ENCODE measurements at regions not wholly inside any gene's neighbourhood (a gene's known extent, or its start where the extent isn't known, plus 50 kb on each side); places are given as distances from the start of the nearest gene placed in this dataset.
"Not testable (repeated sequence)": the region's sequence is repeated elsewhere in the genome, so short reads cannot be mapped to it uniquely, and the experiment has no call there.

GRCh38 chr3:22704571-22705354, 498.4 kb upstream of the UBE2E2 start:
- intact Hi-C loops (cut with DNase I, micrococcal nuclease): no loop called here
- H3K4me1 ChIP-seq (ENCODE audit: insufficient read depth, low read length): no peaks in the 10 kb centered on the region
- no peak overlapping the region for H3K27ac ChIP-seq (ENCODE audit: low read depth in 1 of 2, low read length in 2 of 2)

GRCh38 chr3:22706922-22707321, 496.2 kb upstream of the UBE2E2 start:
- ATAC-seq (ENCODE audit: poor library complexity); DNase-seq; H3K27ac ChIP-seq (ENCODE audit: low read depth in 1 of 2, low read length in 2 of 2); H3K36me3 Mint-ChIP-seq (ENCODE audit: low read depth); H3K27ac Mint-ChIP-seq; H3K27me3 Mint-ChIP-seq; H3K27me3 ChIP-seq (ENCODE audit: control insufficient read depth in 1 of 2, insufficient read depth in 2 of 2, low read length in 2 of 2); H3K36me3 ChIP-seq (ENCODE audit: insufficient read depth, low read length); intact Hi-C loops (cut with DNase I, micrococcal nuclease); H3K4me3 Mint-ChIP-seq; CTCF ChIA-PET; POLR2A ChIA-PET; H3K4me3 ChIP-seq (ENCODE audit: low read length); H3K9me3 Mint-ChIP-seq; H3K4me1 Mint-ChIP-seq (ENCODE audit: low read depth); H3K4me1 ChIP-seq (ENCODE audit: insufficient read depth, low read length): not testable (repeated sequence)
- H3K9me3 ChIP-seq (ENCODE audit: control insufficient read depth in 1 of 2, insufficient read depth in 1 of 2, low read length in 2 of 2): peaks cover 0 to 10% of the 10 kb centered on the region in 2 experiments

More at GRCh38 chr3:22704571-22705354, 498.4 kb upstream of the UBE2E2 start:
- DNase-seq (no peak), ATAC-seq (ENCODE audit: poor library complexity) (no peak)
- Mint-ChIP-seq H3K27ac (no peak overlapping the region), H3K4me1 (ENCODE audit: low read depth) (no peaks in the 10 kb centered on the region), H3K27me3 (no peaks in the 10 kb centered on the region), H3K9me3 (peaks cover 2% of the 10 kb centered on the region), H3K36me3 (ENCODE audit: low read depth) (no peaks in the 10 kb centered on the region), H3K4me3 (no peak overlapping the region)
- POLR2A ChIA-PET: no interaction called here
- Histone ChIP-seq H3K4me3 (ENCODE audit: low read length) (no peak overlapping the region), H3K36me3 (ENCODE audit: insufficient read depth, low read length) (no peaks in the 10 kb centered on the region), H3K9me3 (ENCODE audit: control insufficient read depth in 1 of 2, insufficient read depth in 1 of 2, low read length in 2 of 2) (peaks cover 0 to 10% of the 10 kb centered on the region in 2 experiments), H3K27me3 (ENCODE audit: control insufficient read depth in 1 of 2, insufficient read depth in 2 of 2, low read length in 2 of 2) (no peaks in the 10 kb centered on the region)
- no peak for TF ChIP-seq CTCF (IDR thresholded peaks at IDR 0.05)
- CTCF ChIA-PET: no interaction called here

- Histone ChIP-seq H3K4me1 (ENCODE audit: insufficient read depth, low read length) (no peaks in the 10 kb centered on the region), H3K27me3 (ENCODE audit: control insufficient read depth in 1 of 2, insufficient read depth in 2 of 2, low read length in 2 of 2) (no peaks in the 10 kb centered on the region), H3K27ac (ENCODE audit: low read depth in 1 of 2, low read length in 2 of 2) (no peak overlapping the region), H3K36me3 (ENCODE audit: insufficient read depth, low read length) (no peaks in the 10 kb centered on the region), H3K4me3 (ENCODE audit: low read length) (no peak overlapping the region), H3K9me3 (ENCODE audit: control insufficient read depth in 1 of 2, insufficient read depth in 1 of 2, low read length in 2 of 2) (no peaks in the 10 kb centered on the region)
- Mint-ChIP-seq H3K36me3 (ENCODE audit: low read depth) (no peaks in the 10 kb centered on the region), H3K27ac (no peak overlapping the region), H3K27me3 (no peaks in the 10 kb centered on the region), H3K4me1 (ENCODE audit: low read depth) (no peaks in the 10 kb centered on the region), H3K9me3 (peaks cover 10% of the 10 kb centered on the region), H3K4me3 (no peak overlapping the region)
- ChIA-PET CTCF (no interaction called here), POLR2A (no interaction called here)
- no peak for TF ChIP-seq CTCF (IDR thresholded peaks at IDR 0.05)
- DNase-seq (peak in 2 of 14 experiments; percentile 23 to 55), ATAC-seq (ENCODE audit: poor library complexity) (no peak)
- intact Hi-C loops (cut with DNase I, micrococcal nuclease): no loop called here
These were observed 489.2 kb upstream of the UBE2E2 start for GRCh38 chr3:22713936-22714335.

- no peaks in the 10 kb centered on the region for H3K4me1 Mint-ChIP-seq (ENCODE audit: low read depth)
- H3K36me3 ChIP-seq (ENCODE audit: insufficient read depth, low read length): no peaks in the 10 kb centered on the region
- H3K27me3 Mint-ChIP-seq: no peaks in the 10 kb centered on the region
- no peak overlapping the region for H3K27ac Mint-ChIP-seq
- CTCF ChIA-PET: no interaction called here
- peaks cover 9% of the 10 kb centered on the region for H3K9me3 Mint-ChIP-seq
- ATAC-seq (ENCODE audit: poor library complexity) (no peak), DNase-seq (no peak)
- no peaks in the 10 kb centered on the region for H3K36me3 Mint-ChIP-seq (ENCODE audit: low read depth)
- POLR2A ChIA-PET: no interaction called here
- intact Hi-C loops (cut with DNase I, micrococcal nuclease): no loop called here
- no peak overlapping the region for H3K4me3 Mint-ChIP-seq
- no peak overlapping the region for H3K4me3 ChIP-seq (ENCODE audit: low read length)
- no peaks in the 10 kb centered on the region for H3K4me1 ChIP-seq (ENCODE audit: insufficient read depth, low read length)
- no peak for TF ChIP-seq CTCF (IDR thresholded peaks at IDR 0.05)
- H3K27me3 ChIP-seq (ENCODE audit: control insufficient read depth in 1 of 2, insufficient read depth in 2 of 2, low read length in 2 of 2): no peaks in the 10 kb centered on the region
- H3K9me3 ChIP-seq (ENCODE audit: control insufficient read depth in 1 of 2, insufficient read depth in 1 of 2, low read length in 2 of 2): peaks cover 0 to 5% of the 10 kb centered on the region in 2 experiments
- H3K27ac ChIP-seq (ENCODE audit: low read depth in 1 of 2, low read length in 2 of 2): no peak overlapping the region
These were observed 488.4 kb upstream of the UBE2E2 start for GRCh38 chr3:22714749-22715148.

Measured in CD4-positive, alpha-beta T cell (primary cell).